ENCODE measurements at regions not wholly inside any gene's neighbourhood (a gene's known extent, or its start where the extent isn't known, plus 50 kb on each side); places are given as distances from the start of the nearest gene placed in this dataset.

- no peak overlapping the region for H3K27ac ChIP-seq (ENCODE audit: extremely low read length, insufficient read depth, low read length)
- DNase-seq (ENCODE audit: low spot score) = no peak
- no peaks in the 10 kb centered on the region for H3K27me3 ChIP-seq (ENCODE audit: control insufficient read depth in 1 of 2, insufficient read depth in 2 of 2, low read length in 2 of 2)
- H4K20me1 ChIP-seq (ENCODE audit: insufficient read depth, low read length) = no peaks in the 10 kb centered on the region
- H3K9me3 ChIP-seq (ENCODE audit: low read length) = peaks cover 14% of the 10 kb centered on the region
- H3K4me1 ChIP-seq (ENCODE audit: insufficient read depth, low read length) = no peaks in the 10 kb centered on the region
- H3K9ac ChIP-seq (ENCODE audit: insufficient read depth, low read depth, low read length) = no peak overlapping the region
- ChIA-PET POLR2A (no interaction called here), CTCF (ENCODE audit: low intra/inter-chr PET ratio, low total read pairs) (no interaction called here)
- in situ Hi-C loops (cut with HindIII; ENCODE audit: extremely low pct_ligation_motif_present, low pct_unique_long_range_greater_than_20kb) = no loop called here
- BruUV-seq (replicated peaks) = no TSS peak
- FAIRE-seq = no peak
- H3K79me2 ChIP-seq (ENCODE audit: insufficient read depth, low read length) = no peaks in the 10 kb centered on the region
- intact Hi-C loops (cut with micrococcal nuclease; ENCODE audit: unreplicated experiment) = no loop called here
- H3K4me3 ChIP-seq (replicated peaks in 1 of 3; ENCODE audit: insufficient read depth in 1 of 3, low read depth in 2 of 3, low read length in 3 of 3) = no peak overlapping the region
- no peak for ATAC-seq
- no peak overlapping the region for H2AFZ ChIP-seq (ENCODE audit: low read length)
- TF ChIP-seq, protein P1, sequence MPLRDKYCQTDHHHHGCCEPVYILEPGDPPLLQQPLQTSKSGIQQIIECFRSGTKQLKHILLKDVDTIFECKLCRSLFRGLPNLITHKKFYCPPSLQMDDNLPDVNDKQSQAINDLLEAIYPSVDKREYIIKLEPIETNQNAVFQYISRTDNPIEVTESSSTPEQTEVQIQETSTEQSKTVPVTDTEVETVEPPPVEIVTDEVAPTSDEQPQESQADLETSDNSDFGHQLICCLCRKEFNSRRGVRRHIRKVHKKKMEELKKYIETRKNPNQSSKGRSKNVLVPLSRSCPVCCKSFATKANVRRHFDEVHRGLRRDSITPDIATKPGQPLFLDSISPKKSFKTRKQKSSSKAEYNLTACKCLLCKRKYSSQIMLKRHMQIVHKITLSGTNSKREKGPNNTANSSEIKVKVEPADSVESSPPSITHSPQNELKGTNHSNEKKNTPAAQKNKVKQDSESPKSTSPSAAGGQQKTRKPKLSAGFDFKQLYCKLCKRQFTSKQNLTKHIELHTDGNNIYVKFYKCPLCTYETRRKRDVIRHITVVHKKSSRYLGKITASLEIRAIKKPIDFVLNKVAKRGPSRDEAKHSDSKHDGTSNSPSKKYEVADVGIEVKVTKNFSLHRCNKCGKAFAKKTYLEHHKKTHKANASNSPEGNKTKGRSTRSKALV (CRISPR knock-in tag; IDR thresholded peaks at IDR 0.05) = no peak
- TF ChIP-seq ZNF501 (CRISPR knock-in tag; IDR thresholded peaks at IDR 0.05) (no peak), ZNF839 (CRISPR knock-in tag; IDR thresholded peaks at IDR 0.05; ENCODE audit: borderline replicate concordance) (no peak), DNMT1 (CRISPR knock-in tag; IDR thresholded peaks at IDR 0.05) (no peak), ZNF503 (CRISPR knock-in tag; IDR thresholded peaks at IDR 0.05) (no peak), KAT2B (IDR thresholded peaks at IDR 0.05; ENCODE audit: borderline replicate concordance, low read depth, low read length) (no peak), ZNF441 (CRISPR knock-in tag; IDR thresholded peaks at IDR 0.05; ENCODE audit: borderline replicate concordance) (no peak), SMAD9 (CRISPR knock-in tag; IDR thresholded peaks at IDR 0.05) (no peak), FOXP1 (IDR thresholded peaks at IDR 0.05) (no peak), FOXP1 (CRISPR knock-in tag; IDR thresholded peaks at IDR 0.05) (no peak), ZEB1 (IDR thresholded peaks at IDR 0.05; ENCODE audit: insufficient replicate concordance, low read depth) (no peak), PHF8 (CRISPR knock-in tag; IDR thresholded peaks at IDR 0.05) (no peak), POLR2AphosphoS2 (IDR thresholded peaks at IDR 0.05; ENCODE audit: low read depth, low read length) (no peak), MTA3 (CRISPR knock-in tag; IDR thresholded peaks at IDR 0.05) (no peak)
- TF ChIP-seq, protein P2, sequence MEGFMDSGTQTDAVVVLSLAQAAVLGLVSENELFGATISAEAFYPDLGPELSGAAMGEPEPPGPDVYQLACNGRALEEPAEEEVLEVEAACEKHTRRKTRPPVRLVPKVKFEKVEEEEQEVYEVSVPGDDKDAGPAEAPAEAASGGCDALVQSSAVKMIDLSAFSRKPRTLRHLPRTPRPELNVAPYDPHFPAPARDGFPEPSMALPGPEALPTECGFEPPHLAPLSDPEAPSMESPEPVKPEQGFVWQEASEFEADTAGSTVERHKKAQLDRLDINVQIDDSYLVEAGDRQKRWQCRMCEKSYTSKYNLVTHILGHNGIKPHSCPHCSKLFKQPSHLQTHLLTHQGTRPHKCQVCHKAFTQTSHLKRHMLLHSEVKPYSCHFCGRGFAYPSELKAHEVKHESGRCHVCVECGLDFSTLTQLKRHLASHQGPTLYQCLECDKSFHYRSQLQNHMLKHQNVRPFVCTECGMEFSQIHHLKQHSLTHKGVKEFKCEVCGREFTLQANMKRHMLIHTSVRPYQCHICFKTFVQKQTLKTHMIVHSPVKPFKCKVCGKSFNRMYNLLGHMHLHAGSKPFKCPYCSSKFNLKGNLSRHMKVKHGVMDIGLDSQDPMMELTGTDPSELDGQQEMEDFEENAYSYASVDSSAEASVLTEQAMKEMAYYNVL (CRISPR knock-in tag; IDR thresholded peaks at IDR 0.05; ENCODE audit: borderline replicate concordance) = no peak
- H3K4me2 ChIP-seq (ENCODE audit: low read depth, low read length) = no peak overlapping the region
- H3K36me3 ChIP-seq (replicated peaks in 1 of 2; ENCODE audit: control insufficient read depth in 1 of 2, insufficient read depth in 2 of 2, low read length in 2 of 2) = no peaks in the 10 kb centered on the region
Measured at GRCh38 chrX:126395909-126396308, 156.7 kb downstream of the DCAF12L1 start.

Measured in HepG2 (cell line).